ENCODE measurements at regions not wholly inside any gene's neighbourhood (a gene's known extent, or its start where the extent isn't known, plus 50 kb on each side); places are given as distances from the start of the nearest gene placed in this dataset.

DNA sequence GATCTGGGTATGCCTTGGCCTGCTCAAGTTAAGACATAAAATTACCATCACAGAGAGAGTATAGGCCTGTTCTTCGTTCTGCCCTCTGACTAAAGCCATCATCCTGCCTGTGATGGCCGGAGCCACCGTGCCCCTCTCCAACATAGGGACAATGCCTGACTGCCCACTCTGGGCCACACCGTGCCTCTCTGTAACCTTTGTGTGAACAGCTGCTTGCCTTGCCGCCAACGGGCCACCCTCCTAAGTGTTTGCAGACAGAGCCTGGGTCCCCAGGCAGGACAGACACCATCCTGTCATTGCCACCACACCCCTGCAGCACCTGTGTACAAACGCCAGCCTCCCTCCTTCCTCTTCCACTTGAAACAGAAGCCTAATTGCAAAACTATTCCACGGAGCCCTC, 298.7 kb upstream of the TENM3 start:
- no peak for TF ChIP-seq POLR2AphosphoS5 (IDR thresholded peaks at IDR 0.05)
- no peak for TF ChIP-seq POLR2A (IDR thresholded peaks at IDR 0.05)
- TF ChIP-seq, protein P1, sequence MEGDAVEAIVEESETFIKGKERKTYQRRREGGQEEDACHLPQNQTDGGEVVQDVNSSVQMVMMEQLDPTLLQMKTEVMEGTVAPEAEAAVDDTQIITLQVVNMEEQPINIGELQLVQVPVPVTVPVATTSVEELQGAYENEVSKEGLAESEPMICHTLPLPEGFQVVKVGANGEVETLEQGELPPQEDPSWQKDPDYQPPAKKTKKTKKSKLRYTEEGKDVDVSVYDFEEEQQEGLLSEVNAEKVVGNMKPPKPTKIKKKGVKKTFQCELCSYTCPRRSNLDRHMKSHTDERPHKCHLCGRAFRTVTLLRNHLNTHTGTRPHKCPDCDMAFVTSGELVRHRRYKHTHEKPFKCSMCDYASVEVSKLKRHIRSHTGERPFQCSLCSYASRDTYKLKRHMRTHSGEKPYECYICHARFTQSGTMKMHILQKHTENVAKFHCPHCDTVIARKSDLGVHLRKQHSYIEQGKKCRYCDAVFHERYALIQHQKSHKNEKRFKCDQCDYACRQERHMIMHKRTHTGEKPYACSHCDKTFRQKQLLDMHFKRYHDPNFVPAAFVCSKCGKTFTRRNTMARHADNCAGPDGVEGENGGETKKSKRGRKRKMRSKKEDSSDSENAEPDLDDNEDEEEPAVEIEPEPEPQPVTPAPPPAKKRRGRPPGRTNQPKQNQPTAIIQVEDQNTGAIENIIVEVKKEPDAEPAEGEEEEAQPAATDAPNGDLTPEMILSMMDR (IDR thresholded peaks at IDR 0.05 in 8 of 11, conservative IDR thresholded peaks at IDR 0.05 in 3 of 11), result no peak
- Histone ChIP-seq H3K27me3 (replicated peaks in 1 of 7) (no peaks in the 10 kb centered on the region), H3K4me1 (no peaks in the 10 kb centered on the region), H3K4me3 (no peak overlapping the region), H3K9me3 (peaks cover 0 to under 1% (median 0%) of the 10 kb centered on the region in 8 donors), H3K36me3 (no peaks in the 10 kb centered on the region), H3K27ac (no peak overlapping the region)
- no peak for DNase-seq
- intact Hi-C loops (cut with DNase I; ENCODE audit: low total_unique reads), result no loop called here
- 73 to 85% (median 79%) methylated on average over 8 of the region's 8 CpGs for WGBS, 5 donors

DNA sequence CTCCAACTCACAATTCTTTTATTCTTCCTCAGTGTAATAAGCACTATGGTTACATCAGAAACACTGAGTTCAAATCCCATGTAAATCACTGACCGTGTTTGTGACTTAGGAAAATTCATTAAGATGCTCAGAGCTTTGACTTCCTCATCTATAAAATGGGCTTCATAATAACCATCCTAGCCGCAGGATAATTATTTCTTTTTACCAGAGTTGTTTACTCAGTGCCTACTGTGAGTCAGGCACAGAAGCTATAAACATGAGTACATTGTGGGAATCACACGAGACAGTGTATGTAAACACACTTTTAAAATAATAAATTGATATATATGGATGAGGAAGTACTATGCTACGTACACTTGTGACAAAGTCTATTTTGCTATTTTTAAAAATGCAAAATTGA, 296.3 kb upstream of the TENM3 start:
- Histone ChIP-seq H3K9me3 (peaks cover 0 to 4% (median 0%) of the 10 kb centered on the region in 8 donors), H3K36me3 (no peaks in the 10 kb centered on the region), H3K4me1 (no peaks in the 10 kb centered on the region), H3K27me3 (replicated peaks in 1 of 7) (no peaks in the 10 kb centered on the region), H3K4me3 (no peak overlapping the region), H3K27ac (no peak overlapping the region)
- intact Hi-C loops (cut with DNase I; ENCODE audit: low total_unique reads), result no loop called here
- TF ChIP-seq POLR2A (IDR thresholded peaks at IDR 0.05), result no peak
- TF ChIP-seq POLR2AphosphoS5 (IDR thresholded peaks at IDR 0.05), result no peak
- TF ChIP-seq, protein P1 (IDR thresholded peaks at IDR 0.05 in 8 of 11, conservative IDR thresholded peaks at IDR 0.05 in 3 of 11), result no peak
- no peak for DNase-seq
- 76 to 88% (median 83%) methylated on average over 4 of the region's 4 CpGs for WGBS, 5 donors

DNA sequence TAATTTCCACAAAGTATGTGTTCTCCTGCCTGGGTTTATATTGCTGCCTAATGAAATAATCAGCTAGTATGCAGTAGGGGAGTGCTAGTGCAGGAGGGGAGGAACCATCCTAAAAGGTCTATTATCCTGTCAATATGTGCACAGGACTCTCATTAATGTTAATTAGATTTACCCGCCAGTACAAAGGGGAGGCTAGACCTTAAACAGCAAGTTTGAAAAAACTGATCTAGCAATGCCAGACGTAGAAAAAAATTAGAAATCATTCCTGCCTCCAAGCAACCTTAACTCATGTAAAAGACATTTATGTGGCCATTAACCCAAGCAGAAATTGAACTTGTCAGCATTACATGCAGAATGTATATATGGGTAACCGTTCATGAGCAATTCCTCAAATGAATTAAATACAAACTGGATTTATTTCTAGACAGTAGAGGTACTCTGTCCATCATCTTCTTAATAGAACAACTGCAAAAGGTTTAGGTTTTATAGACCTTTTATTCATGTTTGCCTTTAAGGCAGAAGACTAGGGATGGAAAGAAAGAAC, 294.3 kb upstream of the TENM3 start:
- Histone ChIP-seq H3K4me1 (no peaks in the 10 kb centered on the region), H3K27me3 (replicated peaks in 1 of 7) (no peaks in the 10 kb centered on the region), H3K9me3 (peaks cover 0 to 4% (median 0%) of the 10 kb centered on the region in 8 donors), H3K4me3 (no peak overlapping the region), H3K36me3 (no peaks in the 10 kb centered on the region), H3K27ac (no peak overlapping the region)
- WGBS, 5 donors, result 67 to 75% (median 74%) methylated on average over 3 of the region's 3 CpGs
- no peak for TF ChIP-seq POLR2A (IDR thresholded peaks at IDR 0.05)
- no peak for TF ChIP-seq POLR2AphosphoS5 (IDR thresholded peaks at IDR 0.05)
- TF ChIP-seq, protein P1 (IDR thresholded peaks at IDR 0.05 in 8 of 11, conservative IDR thresholded peaks at IDR 0.05 in 3 of 11), result no peak
- DNase-seq, result no peak
- intact Hi-C loops (cut with DNase I; ENCODE audit: low total_unique reads), result no loop called here

DNA sequence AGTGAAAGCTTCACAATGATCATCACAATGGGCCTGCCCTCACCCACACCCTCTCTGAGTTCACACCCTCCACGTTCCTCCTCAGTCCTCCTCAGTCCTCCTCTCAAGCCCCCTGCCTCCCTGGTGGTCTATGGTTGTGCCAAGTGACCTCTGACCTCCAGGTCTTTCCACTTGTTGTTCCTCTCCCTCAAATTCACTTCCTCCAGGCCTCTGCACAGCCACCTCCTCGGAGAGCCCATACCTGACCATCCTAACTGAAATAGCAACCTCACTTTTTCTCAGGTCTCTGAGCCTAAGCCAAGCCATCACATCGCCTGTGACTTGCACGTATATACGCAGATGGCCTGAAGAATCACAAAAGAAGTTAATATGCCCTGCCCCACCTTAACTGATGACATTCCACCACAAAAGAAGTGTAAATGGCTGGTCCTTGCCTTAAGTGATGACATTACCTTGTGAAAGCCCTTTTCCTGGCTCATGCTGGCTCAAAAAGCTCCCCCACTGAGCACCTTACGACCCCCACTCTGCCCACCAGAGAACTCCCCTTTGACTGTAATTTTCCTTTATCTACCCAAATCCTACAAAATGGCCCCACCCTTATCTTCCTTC, 293.4 kb upstream of the TENM3 start:
- no peak overlapping the region for H3K27ac ChIP-seq
- no peaks in the 10 kb centered on the region for H3K27me3 ChIP-seq (replicated peaks in 1 of 7)
- TF ChIP-seq, protein P1 (IDR thresholded peaks at IDR 0.05 in 8 of 11, conservative IDR thresholded peaks at IDR 0.05 in 3 of 11), result no peak
- TF ChIP-seq POLR2A (IDR thresholded peaks at IDR 0.05), result no peak
- TF ChIP-seq POLR2AphosphoS5 (IDR thresholded peaks at IDR 0.05), result no peak
- H3K9me3 ChIP-seq, result peaks cover 0 to 4% (median 0%) of the 10 kb centered on the region in 8 donors
- intact Hi-C loops (cut with DNase I; ENCODE audit: low total_unique reads), result no loop called here
- no peaks in the 10 kb centered on the region for H3K4me1 ChIP-seq
- DNase-seq, result no peak
- no peaks in the 10 kb centered on the region for H3K36me3 ChIP-seq
- H3K4me3 ChIP-seq, result no peak overlapping the region
- 57 to 74% (median 65%) methylated on average over 6 of the region's 6 CpGs for WGBS, 5 donors
